ENCODE measurements at regions not wholly inside any gene's neighbourhood (a gene's known extent, or its start where the extent isn't known, plus 50 kb on each side); places are given as distances from the start of the nearest gene placed in this dataset.

- no peak for DNase-seq (ENCODE audit: low spot score in 2 of 2)
- TF ChIP-seq POLR2A (IDR thresholded peaks at IDR 0.05), result no peak
- no peak for TF ChIP-seq CTCF (IDR thresholded peaks at IDR 0.05)
- 64 to 72% methylated on average over 2 of the region's 2 CpGs for WGBS, 2 donors
- Histone ChIP-seq H3K27ac (no peak overlapping the region), H3K27me3 (no peaks in the 10 kb centered on the region), H3K9me3 (no peaks in the 10 kb centered on the region), H3K4me1 (peaks cover 0 to 10% (median 0%) of the 10 kb centered on the region in 4 donors), H3K4me3 (no peak overlapping the region), H3K36me3 (no peaks in the 10 kb centered on the region)
These were observed 50.2 kb upstream of the TLR3 start for GRCh38 chr4:186018784-186019183.

All from tibial nerve (tissue), 4 donors.